ENCODE measurements at regions not wholly inside any gene's neighbourhood (a gene's known extent, or its start where the extent isn't known, plus 50 kb on each side); places are given as distances from the start of the nearest gene placed in this dataset.

DNA sequence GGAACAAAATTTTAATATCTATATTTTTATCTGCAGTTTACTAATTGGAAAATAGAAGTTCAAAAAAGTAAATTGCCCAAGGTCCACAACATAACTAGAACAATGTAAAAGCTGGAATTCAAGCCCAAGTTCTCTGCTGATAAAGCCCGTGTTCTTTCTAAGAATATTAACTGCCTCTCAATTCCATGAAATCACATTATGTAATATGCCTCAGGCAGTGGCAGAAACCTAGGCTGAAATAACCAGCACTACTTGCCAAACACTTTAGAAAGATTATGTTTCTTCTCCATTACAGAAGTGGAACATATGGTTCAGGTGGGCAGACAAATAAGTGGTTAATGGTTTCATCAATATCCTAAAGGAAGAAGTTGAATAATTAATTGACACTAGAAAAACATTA is 56.7 kb upstream of the ADGRL3 start:
- no peak for DNase-seq (ENCODE audit: low spot score)

GRCh38 chr4:61149278-61149677 is 50.8 kb upstream of the ADGRL3 start:
- no peak for DNase-seq (ENCODE audit: low spot score)

All from putamen (tissue), 1 donor.